Psoas muscle (tissue), 7 donors: ENCODE measurements at regions not wholly inside any gene's neighbourhood (a gene's known extent, or its start where the extent isn't known, plus 50 kb on each side); places are given as distances from the start of the nearest gene placed in this dataset.

Source experiments
- ATAC-seq, 4 donors: fragments of 200-7000 bp; cut with Tn5 transposase; one replicate each; pipeline ENCODE4 v1.9.1; 2020; ENCODE audit warnings: moderate library complexity in 3 of 4, mild to moderate bottlenecking in 2 of 4
- DNase-seq, 2 donors: peaks; one replicate each; pipeline ENCODE4 v3.0.0-alpha.2; 2020
- H3K27ac ChIP-seq: fragments of 200-600 bp; one replicate; pipeline ENCODE4 v1.8.0; 2022
- H3K27me3 ChIP-seq, 3 donors: fragments of 200-600 bp in 1 of 3; one replicate each; pipeline versions ENCODE4 v1.6.1 to v1.8.0; 2013 to 2022; ENCODE audit warnings: low read length in 2 of 3, mild to moderate bottlenecking in 2 of 3, moderate library complexity in 1 of 3; ENCODE audit not compliant: insufficient read depth in 3 of 3
- H3K36me3 ChIP-seq, 2 donors: fragments of 200-600 bp in 1 of 2; one replicate each; pipeline versions ENCODE4 v1.6.1 to v1.8.0; 2013 to 2022; ENCODE audit warnings: low read depth in 1 of 2, mild to moderate bottlenecking in 1 of 2, moderate library complexity in 1 of 2; ENCODE audit not compliant: insufficient read depth in 1 of 2
- H3K4me1 ChIP-seq: fragments of 200-600 bp; one replicate; pipeline ENCODE4 v1.8.0; 2022
- H3K4me3 ChIP-seq: fragments of 200-600 bp; one replicate; pipeline ENCODE4 v1.8.0; 2022; ENCODE audit warnings: mild to moderate bottlenecking
- H3K9me3 ChIP-seq: fragments of 200-600 bp; one replicate; pipeline ENCODE4 v1.8.0; 2022
- CTCF ChIP-seq: fragments of 200-600 bp; IDR thresholded peaks from one replicate; pipeline ENCODE4 v1.8.0; 2022; ENCODE audit warnings: antibody characterized with exemption
- whole genome bisulfite sequencing, 3 donors: extraction: QIAGEN DNeasy Blood & Tissue Kit; methylation state at CpG; one replicate each; pipeline versions ENCODE4 v1.1.6 to v1.1.7; 2013; 5-methylcytosine and 5-hydroxymethylcytosine counted together
- intact Hi-C, 2 donors: fragments of 100-400 bp; cut with DNase I; formaldehyde crosslinking; loops; one replicate each; pipeline versions ENCODE4 v1.11.0 to v1.14.2; 2022
- donor health status: healthy with polysubstance abuse.
- donor health status: DM: no; HTN: no; CAD: no; lungs with moderate emphysema.
- donor health status: Bipolar disorder and iron deficiency.
- donor health status: healthy.
- donor health status: DM: yes; HTN: yes; CAD: no.
- donor health status: DM: no; HTN: no; CAD: no.
- donor health status: DM: yes; HTN: yes; CAD: no.

GRCh38 chr2:7722212-7722910, 805.1 kb downstream of the RNF144A start:
- DNase-seq, result no peak
- no peak for ATAC-seq
- TF ChIP-seq CTCF, result no peak
- Histone ChIP-seq H3K27me3 (no peaks in the 10 kb centered on the region), H3K4me3 (no peak overlapping the region), H3K36me3 (no peaks in the 10 kb centered on the region), H3K9me3 (no peaks in the 10 kb centered on the region), H3K4me1 (no peaks in the 10 kb centered on the region), H3K27ac (no peak overlapping the region)
- WGBS, 3 donors, result 91 to 93% (median 93%) methylated on average over 13 of the region's 13 CpGs
- intact Hi-C loops, result no loop called here

DNA sequence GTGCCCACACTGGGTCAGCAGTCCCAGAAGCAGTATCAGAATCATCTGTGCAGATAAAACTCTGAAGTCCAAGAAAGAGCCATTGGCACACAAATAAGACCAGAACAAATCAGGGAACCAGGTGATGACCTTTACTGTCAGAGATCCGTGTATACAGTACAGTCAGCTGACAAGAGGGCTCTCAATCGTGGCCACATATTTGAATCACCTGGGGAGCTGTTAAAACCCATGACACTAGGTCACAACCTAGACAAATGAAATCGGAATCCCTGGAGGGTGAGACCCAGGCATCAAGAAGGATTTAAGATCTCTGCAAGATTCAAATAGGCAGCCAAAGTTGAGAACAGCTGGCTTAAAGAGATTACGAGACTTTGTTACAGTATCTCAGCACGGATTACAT, 807.1 kb downstream of the RNF144A start:
- 33 to 42% (median 41%) methylated on average over 5 of the region's 5 CpGs for WGBS, 3 donors
- Histone ChIP-seq H3K27me3 (no peaks in the 10 kb centered on the region), H3K9me3 (no peaks in the 10 kb centered on the region), H3K27ac (no peak overlapping the region), H3K4me3 (no peak overlapping the region), H3K36me3 (no peaks in the 10 kb centered on the region), H3K4me1 (no peaks in the 10 kb centered on the region)
- DNase-seq (no peak), ATAC-seq (no peak)
- TF ChIP-seq CTCF, result no peak
- intact Hi-C loops, result no loop called here

DNA sequence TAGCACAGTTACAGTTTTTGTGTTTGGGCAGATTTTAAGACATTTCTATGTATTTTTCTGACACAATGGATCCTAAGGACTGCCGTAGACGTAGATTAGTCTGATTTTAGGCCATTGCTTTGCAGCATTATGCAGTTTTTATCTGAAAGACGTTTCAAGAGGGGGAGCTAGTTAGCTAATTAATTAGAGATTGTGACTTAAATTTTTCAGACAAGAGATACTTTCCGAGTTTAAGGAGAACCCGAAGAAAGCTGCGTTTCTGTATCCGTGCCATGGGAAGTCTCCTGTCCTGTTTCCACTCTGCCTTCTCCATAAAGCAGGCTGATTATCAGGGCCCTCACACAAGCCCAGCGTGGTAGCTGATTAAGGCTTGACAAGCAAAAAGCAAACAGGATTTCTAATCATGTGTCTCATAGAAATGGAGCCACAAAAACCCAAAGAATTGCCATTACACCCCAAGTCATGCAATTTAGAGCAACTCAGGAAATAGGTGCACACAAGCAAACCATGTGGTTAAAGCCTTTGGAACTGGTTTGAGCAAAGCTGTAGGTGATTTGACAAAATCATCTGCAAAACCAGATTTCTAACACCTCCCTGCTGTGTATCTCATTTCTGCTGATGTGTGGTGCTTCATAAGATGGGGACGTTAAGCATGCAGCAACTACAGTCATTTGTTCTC, 808.1 kb downstream of the RNF144A start:
- no peaks in the 10 kb centered on the region for H3K9me3 ChIP-seq
- H3K4me3 ChIP-seq, result no peak overlapping the region
- no peak overlapping the region for H3K27ac ChIP-seq
- no peak for TF ChIP-seq CTCF
- ATAC-seq (no peak), DNase-seq (no peak)
- intact Hi-C loops, result no loop called here
- 44 to 46% (median 46%) methylated on average over 9 of the region's 9 CpGs for WGBS, 3 donors
- H3K27me3 ChIP-seq, result no peaks in the 10 kb centered on the region
- no peaks in the 10 kb centered on the region for H3K36me3 ChIP-seq
- H3K4me1 ChIP-seq, result no peaks in the 10 kb centered on the region

GRCh38 chr2:7725850-7726242, 808.6 kb downstream of the RNF144A start:
- Histone ChIP-seq H3K27me3 (no peaks in the 10 kb centered on the region), H3K4me3 (no peak overlapping the region), H3K4me1 (no peaks in the 10 kb centered on the region), H3K9me3 (no peaks in the 10 kb centered on the region), H3K27ac (no peak overlapping the region), H3K36me3 (no peaks in the 10 kb centered on the region)
- intact Hi-C loops, result no loop called here
- ATAC-seq (no peak), DNase-seq (no peak)
- 93 to 100% (median 94%) methylated on average over 1 of the region's 1 CpG for WGBS, 3 donors
- no peak for TF ChIP-seq CTCF
